NCI-H345 treated with DMSO at 0.1 percent for 48 hours (cell line): ENCODE measurements at regions not wholly inside any gene's neighbourhood (a gene's known extent, or its start where the extent isn't known, plus 50 kb on each side); places are given as distances from the start of the nearest gene placed in this dataset.

ENCODE experiments used
- DNase-seq: peaks from one replicate; lab custom pipeline; 2025; ENCODE audit not compliant: unreplicated experiment; lab: John Stamatoyannopoulos, UW

GRCh38 chr14:53478174-53478573, 325.1 kb upstream of the DDHD1 start:
- no peak for DNase-seq

DNA sequence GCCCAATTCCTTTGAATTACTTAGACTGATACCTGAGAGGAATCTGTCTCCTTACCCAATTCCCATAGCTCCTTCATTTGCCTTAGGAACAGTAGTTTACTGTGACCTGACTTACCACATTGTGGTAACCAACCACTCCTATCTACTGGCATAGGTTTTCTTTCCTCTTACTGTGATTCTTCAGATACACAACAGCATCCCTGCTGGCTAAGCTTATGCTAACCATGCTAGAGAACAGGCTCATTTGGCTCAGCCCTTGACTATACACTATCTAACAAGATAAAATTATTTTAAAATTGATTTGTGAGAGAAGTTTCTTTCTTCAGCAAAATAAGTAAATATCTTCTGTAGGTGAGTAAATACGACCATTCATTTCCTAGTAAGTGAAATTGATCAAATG, 320.4 kb upstream of the DDHD1 start:
- DNase-seq, result no peak

DNA sequence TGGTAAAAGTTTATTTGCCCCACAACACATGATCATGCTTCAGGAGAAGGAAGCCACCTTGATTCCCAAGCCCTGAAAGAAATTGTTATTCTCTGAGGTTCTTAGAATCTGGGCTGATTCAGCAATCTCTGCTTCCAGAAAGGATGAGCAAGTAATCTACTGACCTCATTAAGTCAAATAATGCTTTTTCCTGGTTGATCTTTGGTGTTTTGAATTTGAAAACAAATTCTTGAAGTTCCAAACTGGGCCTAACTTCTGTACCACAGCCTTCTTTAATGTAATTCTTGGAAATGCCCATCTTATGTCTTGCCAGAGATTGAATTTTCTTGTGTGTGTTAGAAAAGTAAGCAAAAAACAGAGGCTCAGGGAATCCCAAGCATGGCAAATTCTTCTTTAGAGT, 319.2 kb upstream of the DDHD1 start:
- no peak for DNase-seq

- no peak for DNase-seq
Observed at GRCh38 chr14:53470351-53471043, 317.4 kb upstream of the DDHD1 start.

DNA sequence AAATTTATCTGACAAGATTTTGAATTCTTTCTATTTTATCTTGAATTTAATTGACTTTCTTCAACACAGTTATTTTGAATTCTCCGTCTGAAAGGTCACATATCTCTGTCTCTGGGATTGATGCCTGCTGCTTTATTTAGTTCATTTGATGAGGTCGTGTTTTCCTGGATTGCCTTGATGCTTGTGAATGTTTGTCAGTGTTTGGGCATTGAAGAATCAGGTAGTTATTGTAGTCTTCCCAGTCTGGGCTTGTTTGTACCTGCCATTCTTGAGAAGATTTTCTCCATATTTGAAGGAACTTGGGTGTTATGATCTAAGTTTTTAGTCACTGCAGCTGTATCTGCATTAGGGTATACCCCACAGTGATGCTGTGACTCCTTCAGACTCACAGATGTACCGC, 315.8 kb upstream of the DDHD1 start:
- DNase-seq, result no peak

DNA sequence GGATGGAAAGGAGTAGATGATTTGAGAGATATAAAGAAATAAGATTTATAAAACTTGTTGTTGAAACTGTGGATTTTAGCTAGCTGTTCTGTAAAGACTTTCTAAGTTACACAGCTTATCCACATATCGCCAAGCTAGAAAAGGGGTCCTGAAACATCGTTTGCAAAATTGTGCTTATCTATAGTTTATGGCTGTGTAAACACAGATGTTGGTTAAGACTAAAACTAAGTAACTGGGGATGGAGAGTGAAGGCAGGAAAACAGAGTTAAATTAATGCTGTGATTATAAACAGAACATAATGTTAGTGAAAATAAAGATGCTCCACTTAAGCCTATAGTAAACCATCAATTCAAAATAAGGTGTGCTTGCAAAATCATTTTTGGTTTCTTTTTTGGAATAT, 311.3 kb upstream of the DDHD1 start:
- DNase-seq, result no peak

GRCh38 chr14:53462931-53463778, 310.0 kb upstream of the DDHD1 start:
- DNase-seq, result no peak

- no peak for DNase-seq
Observed at GRCh38 chr14:53461858-53462257, 308.7 kb upstream of the DDHD1 start.

DNA sequence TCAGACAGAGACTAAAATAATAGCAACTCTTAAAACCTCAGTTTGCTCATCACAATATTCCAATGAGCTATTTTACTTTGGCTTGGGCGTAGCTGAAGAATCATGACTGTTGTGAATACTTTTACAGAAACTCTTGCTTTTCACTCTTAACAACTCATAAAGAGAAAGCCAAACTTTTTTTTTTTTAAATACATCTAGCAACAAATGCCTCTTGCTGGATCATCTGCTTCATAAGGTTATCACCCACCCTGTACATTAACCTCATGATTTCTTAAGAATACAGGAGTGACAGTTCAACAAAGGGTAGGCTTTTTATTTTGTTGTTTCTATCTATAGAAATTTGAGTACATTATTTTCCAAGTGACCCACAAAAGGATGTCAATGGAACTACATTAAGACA, 307.4 kb upstream of the DDHD1 start:
- DNase-seq, result no peak

DNA sequence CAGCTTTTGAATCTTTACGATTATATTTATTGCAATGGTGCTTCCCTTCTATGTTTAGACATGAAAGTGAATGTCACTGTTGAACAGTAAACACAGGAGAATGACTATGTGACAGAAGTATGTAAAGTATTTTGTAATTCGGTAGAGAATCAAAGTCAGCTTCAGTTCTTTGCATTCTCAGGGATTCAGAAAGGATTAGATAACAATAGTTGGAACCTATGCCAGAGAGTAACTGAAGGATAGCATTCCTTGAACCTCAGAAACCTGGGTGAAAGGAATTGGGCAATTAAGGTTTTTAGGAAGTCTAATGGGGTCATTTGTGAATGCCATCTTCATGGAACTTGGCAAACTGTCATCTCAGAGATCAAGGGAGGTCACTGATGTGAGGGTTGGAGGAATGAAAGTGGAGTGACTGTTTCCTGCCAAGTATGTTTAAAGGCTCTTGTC, 305.3 kb upstream of the DDHD1 start:
- no peak for DNase-seq

GRCh38 chr14:53456931-53457330, 303.8 kb upstream of the DDHD1 start:
- DNase-seq, result no peak

DNA sequence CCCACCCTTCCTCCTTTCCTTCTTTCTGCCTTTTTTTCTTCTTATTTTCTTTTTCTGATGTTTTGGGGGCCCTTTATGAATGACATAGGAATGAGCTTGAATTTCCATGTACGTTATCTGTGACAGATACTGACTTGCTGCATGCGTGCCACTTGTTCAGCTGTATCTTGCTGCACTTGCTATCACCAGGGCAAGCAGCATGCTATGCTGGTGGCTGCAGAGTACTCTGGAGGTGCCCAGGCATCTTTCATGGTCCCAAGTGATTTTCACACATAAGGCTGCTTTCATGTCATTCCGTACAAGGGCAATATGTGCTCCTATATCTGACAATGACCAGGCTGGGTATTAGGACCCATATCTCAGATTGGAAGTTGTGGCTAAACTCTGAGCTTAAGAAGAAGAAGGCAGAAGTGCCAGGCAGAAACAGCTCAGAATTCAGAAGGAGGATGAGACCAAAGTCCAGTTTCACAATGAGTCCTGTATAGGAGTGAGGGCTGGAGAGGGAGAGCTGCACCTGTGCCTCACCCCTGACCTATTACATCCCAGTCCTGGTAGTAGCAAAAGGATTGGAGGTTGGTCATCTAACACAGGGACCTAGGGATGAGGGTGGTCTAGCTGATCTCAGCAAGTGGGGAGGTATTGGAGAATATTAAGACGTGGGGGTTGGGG, 299.0 kb upstream of the DDHD1 start:
- DNase-seq, result no peak

DNA sequence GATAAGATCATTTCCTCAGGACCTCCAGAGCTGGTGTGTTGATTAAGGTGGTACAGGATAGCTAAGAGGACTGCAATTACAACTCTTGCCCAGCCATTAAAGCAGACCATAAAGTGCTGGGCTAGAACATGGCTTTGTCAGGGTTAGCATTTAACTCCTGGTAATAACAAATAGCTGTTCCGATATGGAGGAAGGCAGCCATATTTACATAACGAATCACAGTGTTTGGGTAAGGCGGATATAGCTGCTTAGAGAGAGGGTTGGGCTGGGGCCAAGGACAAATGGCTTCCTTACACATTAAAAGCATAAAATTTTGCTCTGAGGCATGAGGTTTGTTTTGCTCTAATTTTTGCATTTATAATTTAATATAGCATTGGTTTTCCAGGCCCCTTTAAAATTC, 297.7 kb upstream of the DDHD1 start:
- DNase-seq, result no peak

DNA sequence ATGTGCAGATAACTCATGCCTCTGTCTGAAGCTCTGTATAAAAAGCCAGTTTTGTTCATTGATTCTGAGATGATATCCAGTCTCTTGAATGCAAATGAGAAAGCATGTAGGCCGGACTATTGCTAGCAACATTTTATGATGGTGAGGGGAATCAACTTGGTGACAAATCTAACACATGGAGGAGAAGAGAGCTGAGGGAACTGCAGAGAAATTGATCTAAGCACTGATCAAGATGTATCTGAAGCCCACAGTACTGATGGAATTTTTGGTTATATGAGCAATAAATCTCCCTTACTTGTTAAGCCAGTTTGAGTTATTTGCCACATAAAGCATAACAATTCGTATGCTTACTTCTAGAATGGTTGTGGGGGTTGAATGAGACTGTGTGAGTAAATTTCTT, 295.6 kb upstream of the DDHD1 start:
- no peak for DNase-seq

- DNase-seq, result no peak
Observed at GRCh38 chr14:53444677-53445312, 291.7 kb upstream of the DDHD1 start.

GRCh38 chr14:53441789-53442188, 288.7 kb upstream of the DDHD1 start:
- no peak for DNase-seq

GRCh38 chr14:53437858-53438257, 284.7 kb upstream of the DDHD1 start:
- no peak for DNase-seq

DNA sequence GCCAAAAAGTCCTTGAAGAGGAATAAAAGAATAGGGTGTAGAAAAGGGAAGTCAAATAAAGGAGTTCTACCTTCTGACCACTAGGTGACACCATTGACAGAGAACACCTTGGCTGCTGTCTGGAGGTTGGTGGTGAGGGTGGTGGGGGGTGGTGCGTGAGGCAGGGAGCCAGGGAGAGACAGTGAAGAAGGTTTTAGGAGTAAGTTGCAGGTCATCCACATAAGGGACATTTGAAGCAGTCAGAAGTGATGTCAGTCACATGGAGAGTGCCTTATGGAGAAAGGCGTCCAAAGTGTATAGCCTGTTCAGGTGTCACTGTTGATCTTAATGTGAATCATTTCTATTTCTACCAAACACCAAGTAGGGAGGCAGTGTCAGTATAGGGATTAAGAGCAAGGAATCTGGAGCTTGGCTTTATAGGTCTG, 279.3 kb upstream of the DDHD1 start:
- no peak for DNase-seq

DNA sequence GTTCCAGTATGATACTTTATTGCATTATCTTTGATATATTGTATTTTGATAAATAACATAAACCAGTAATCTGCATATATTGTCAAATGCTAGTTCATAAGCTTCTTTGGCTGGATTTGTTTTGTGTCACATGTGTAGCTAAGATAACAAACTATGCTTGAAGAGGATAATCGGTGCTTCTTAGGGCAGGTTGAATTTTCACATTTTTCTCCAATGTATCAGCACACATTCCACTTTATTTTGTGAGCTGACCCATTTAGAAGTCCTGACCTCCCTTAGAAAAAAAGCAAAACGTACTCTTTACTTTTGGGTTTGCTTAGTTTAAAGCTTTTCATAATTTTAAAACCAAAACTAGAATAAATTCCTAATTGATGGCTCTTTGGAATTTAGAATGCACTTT, 277.7 kb upstream of the DDHD1 start:
- DNase-seq, result no peak

DNA sequence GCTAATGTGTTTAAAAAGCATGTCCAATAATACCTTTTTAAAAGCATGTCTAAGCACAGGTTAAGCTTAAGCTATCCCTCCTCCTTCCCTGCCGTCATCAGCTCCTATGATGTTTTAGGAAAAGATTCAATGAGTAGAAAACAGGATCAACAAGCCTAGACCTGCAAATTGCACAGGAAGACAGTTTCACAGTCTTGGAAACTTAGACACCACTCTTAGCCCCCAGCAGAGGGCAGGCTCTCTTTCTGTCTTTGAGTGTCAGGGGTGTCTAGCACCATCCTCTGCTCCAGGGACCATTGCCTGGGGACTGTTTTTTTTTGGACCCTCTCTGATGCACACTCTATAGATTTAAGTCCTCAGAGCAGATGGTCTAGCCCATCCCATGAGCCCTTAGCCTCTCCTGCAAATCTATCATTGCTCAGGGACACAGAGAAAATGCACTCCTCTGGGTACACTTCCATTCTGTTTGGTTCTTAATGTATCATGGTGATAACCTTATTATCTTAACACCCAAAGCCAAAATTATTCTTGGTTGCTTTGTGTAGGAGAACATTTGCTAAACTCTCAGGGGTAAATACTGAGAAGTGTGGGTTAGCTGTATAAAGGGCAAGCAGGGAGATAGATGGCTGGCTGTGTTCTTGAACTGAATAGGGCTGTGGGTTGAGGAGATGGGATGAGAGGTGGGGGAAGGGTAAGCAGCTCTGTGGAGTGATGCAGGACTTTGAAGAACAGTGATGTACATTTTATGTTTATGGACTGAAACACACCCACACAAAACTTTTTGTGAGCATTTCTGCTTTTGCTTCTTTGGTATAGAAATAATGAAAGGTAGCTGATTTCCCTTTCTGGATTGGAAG, 259.9 kb upstream of the DDHD1 start:
- DNase-seq, result no peak

DNA sequence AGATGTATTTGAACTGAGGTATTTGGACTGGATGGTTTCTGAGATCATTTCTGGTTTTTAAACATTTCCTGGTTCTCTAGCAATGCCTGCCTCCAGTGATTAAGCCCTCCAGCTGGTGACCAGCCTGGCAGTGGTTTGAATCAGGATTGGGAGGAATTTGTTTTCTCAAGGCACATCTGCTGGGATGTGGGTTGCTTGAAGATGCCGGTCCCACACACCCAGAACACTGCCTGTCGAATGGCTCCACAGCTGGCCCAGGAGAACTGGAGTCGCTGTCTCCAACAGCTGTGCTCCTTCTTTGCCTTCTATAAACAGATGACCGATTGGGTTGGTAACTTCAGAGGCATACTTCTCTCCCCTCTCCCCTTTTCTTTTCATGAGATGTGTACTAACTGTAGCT, 258.0 kb upstream of the DDHD1 start:
- no peak for DNase-seq
